Upper lobe of left lung (tissue), 6 donors: ENCODE measurements at regions not wholly inside any gene's neighbourhood (a gene's known extent, or its start where the extent isn't known, plus 50 kb on each side); places are given as distances from the start of the nearest gene placed in this dataset.

Experiments
- ATAC-seq, 2 donors: fragments of 200-7000 bp; cut with Tn5 transposase; one replicate each; pipeline ENCODE4 v1.9.1; 2022; ENCODE audit warnings: mild to moderate bottlenecking in 2 of 2, moderate library complexity in 2 of 2; ENCODE audit not compliant: low FRiP score in 2 of 2
- DNase-seq, 2 donors: peaks; one replicate each; pipeline ENCODE4 v3.0.0-alpha.2; 2019 to 2020
- H3K27ac ChIP-seq, 4 donors: fragments of 200-600 bp; sonication (generic); one replicate each; pipeline ENCODE4 v1.5.1; 2016 to 2019
- H3K27me3 ChIP-seq, 4 donors: fragments of 200-600 bp; sonication (generic); one replicate each; pipeline ENCODE4 v1.5.1; 2017 to 2019
- H3K36me3 ChIP-seq, 4 donors: fragments of 200-600 bp; sonication (generic); one replicate each; pipeline ENCODE4 v1.5.1; 2016 to 2019
- H3K4me1 ChIP-seq, 4 donors: fragments of 200-600 bp; sonication (generic); one replicate each; pipeline ENCODE4 v1.5.1; 2018 to 2019
- H3K4me3 ChIP-seq, 4 donors: fragments of 200-600 bp; sonication (generic); one replicate each; pipeline ENCODE4 v1.5.1; 2017 to 2019; ENCODE audit warnings: mild to moderate bottlenecking in 2 of 4, moderate library complexity in 1 of 4
- H3K9me3 ChIP-seq, 4 donors: fragments of 200-600 bp; sonication (generic); one replicate each; pipeline ENCODE4 v1.5.1; 2018 to 2019
- CTCF ChIP-seq, 6 experiments: fragments of 450-650 bp in 4 of 6; fragments of 200-600 bp in 2 of 6; sonication (generic) in 2 of 6; IDR thresholded peaks; one replicate each; pipeline ENCODE4 v1.5.1; 2016 to 2019; ENCODE audit warnings: antibody characterized with exemption in 6 of 6
- EP300 ChIP-seq, 4 donors: sonication (generic); formaldehyde crosslinking; IDR thresholded peaks; one replicate each; pipeline ENCODE4 v1.5.1; 2017; ENCODE audit warnings: antibody characterized with exemption in 4 of 4, control low read depth in 2 of 4
- POLR2A ChIP-seq, 4 donors: fragments of 450-650 bp; IDR thresholded peaks; one replicate each; pipeline ENCODE4 v1.5.1; 2016 to 2017; ENCODE audit warnings: antibody characterized with exemption in 4 of 4, mild to moderate bottlenecking in 2 of 4
- POLR2AphosphoS5 ChIP-seq, 2 donors: sonication (generic); formaldehyde crosslinking; IDR thresholded peaks; one replicate each; pipeline ENCODE4 v1.5.1; 2017; ENCODE audit warnings: antibody characterized with exemption in 2 of 2
- WGBS, 2 donors: methylation state at CpG; one replicate each; pipeline ENCODE4 v1.1.5; 2017 to 2018; 5-methylcytosine and 5-hydroxymethylcytosine counted together
- donor health status: DM: no; HTN: no; CAD: no; lungs with moderate emphysema.
- donor health status: DM: no; HTN: yes; CAD: no; lungs with severe emphysema.

GRCh38 chr12:13374793-13375192 is 178.3 kb downstream of the EMP1 start:
- no peak overlapping the region for H3K4me3 ChIP-seq
- no peak overlapping the region for H3K27ac ChIP-seq
- peaks cover 0 to 9% (median 2%) of the 10 kb centered on the region in 4 donors for H3K9me3 ChIP-seq
- H3K4me1 ChIP-seq: no peaks in the 10 kb centered on the region
- no peaks in the 10 kb centered on the region for H3K27me3 ChIP-seq
- WGBS, 2 donors: 65 to 69% methylated on average over 5 of the region's 5 CpGs
- H3K36me3 ChIP-seq: no peaks in the 10 kb centered on the region
- ATAC-seq: no peak
- no peak for DNase-seq
- TF ChIP-seq POLR2A (IDR thresholded peaks at IDR 0.05) (no peak), POLR2AphosphoS5 (IDR thresholded peaks at IDR 0.05) (no peak), EP300 (IDR thresholded peaks at IDR 0.05) (no peak), CTCF (IDR thresholded peaks at IDR 0.05) (no peak)

DNA sequence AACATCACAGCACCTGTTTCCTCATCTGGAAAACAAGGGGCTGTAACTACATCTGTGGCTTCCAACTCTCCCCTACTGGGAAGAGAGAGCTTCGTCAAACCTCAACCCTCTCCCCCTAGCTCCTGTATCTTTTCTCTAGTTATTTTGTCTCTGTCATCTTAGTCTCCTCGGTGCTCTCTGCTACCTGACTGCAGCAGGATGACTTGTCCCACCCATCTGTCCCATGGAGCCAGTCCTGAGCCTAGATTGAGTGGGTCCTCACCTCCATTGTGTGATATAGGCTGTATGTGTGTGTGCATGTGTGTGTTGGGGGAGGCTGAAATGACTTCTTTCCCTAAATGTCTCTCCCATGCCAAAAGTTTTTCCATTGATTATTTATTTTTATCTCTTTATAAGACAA is 177.3 kb downstream of the EMP1 start:
- DNase-seq (no peak), ATAC-seq (no peak)
- no peaks in the 10 kb centered on the region for H3K4me1 ChIP-seq
- peaks cover 0 to 9% (median 2%) of the 10 kb centered on the region in 4 donors for H3K9me3 ChIP-seq
- no peaks in the 10 kb centered on the region for H3K36me3 ChIP-seq
- no peak overlapping the region for H3K4me3 ChIP-seq
- no peak overlapping the region for H3K27ac ChIP-seq
- WGBS, 2 donors: 86 to 94% methylated on average over 2 of the region's 2 CpGs
- TF ChIP-seq POLR2A (IDR thresholded peaks at IDR 0.05) (no peak), CTCF (IDR thresholded peaks at IDR 0.05) (no peak), POLR2AphosphoS5 (IDR thresholded peaks at IDR 0.05) (no peak), EP300 (IDR thresholded peaks at IDR 0.05) (no peak)
- H3K27me3 ChIP-seq: no peaks in the 10 kb centered on the region

- H3K4me3 ChIP-seq: no peak overlapping the region
- ATAC-seq (no peak), DNase-seq (no peak)
- H3K4me1 ChIP-seq: peaks cover 0 to 3% (median 0%) of the 10 kb centered on the region in 4 donors
- H3K27ac ChIP-seq: no peak overlapping the region
- H3K36me3 ChIP-seq: no peaks in the 10 kb centered on the region
- TF ChIP-seq CTCF (IDR thresholded peaks at IDR 0.05) (no peak), POLR2AphosphoS5 (IDR thresholded peaks at IDR 0.05) (no peak), POLR2A (IDR thresholded peaks at IDR 0.05) (no peak), EP300 (IDR thresholded peaks at IDR 0.05) (no peak)
- 68 to 72% methylated on average over 6 of the region's 6 CpGs for WGBS, 2 donors
- peaks cover 0 to 8% (median 2%) of the 10 kb centered on the region in 4 donors for H3K9me3 ChIP-seq
- H3K27me3 ChIP-seq: no peaks in the 10 kb centered on the region
Observed at GRCh38 chr12:13373131-13373530, 176.6 kb downstream of the EMP1 start.

DNA sequence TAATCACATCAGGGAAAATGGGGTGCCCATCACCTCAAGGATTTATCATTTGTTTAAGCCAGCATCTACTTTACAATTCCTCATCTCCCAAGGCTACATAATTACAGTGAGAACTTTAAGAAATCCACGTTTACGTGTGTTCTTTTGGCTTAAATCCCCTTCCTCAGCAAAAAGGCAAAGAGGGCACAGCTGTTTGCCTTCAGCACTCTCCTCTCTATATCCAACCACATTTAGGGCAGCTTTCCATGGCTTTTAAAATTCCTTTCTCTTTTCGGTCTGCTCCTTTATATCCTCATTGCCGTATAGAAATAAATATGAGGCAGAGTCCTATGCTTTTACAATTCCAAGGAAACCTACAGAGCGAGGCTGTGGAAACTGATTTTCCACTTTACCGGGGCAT is 175.9 kb downstream of the EMP1 start:
- Histone ChIP-seq H3K27ac (no peak overlapping the region), H3K9me3 (peaks cover 0 to 2% (median under 1%) of the 10 kb centered on the region in 4 donors), H3K27me3 (no peaks in the 10 kb centered on the region), H3K4me1 (peaks cover 0 to 5% (median 0%) of the 10 kb centered on the region in 4 donors), H3K4me3 (no peak overlapping the region), H3K36me3 (no peaks in the 10 kb centered on the region)
- DNase-seq (no peak), ATAC-seq (no peak)
- 74% methylated on average over 6 of the region's 6 CpGs for WGBS, 2 donors
- TF ChIP-seq POLR2A (IDR thresholded peaks at IDR 0.05) (no peak), CTCF (IDR thresholded peaks at IDR 0.05) (no peak), POLR2AphosphoS5 (IDR thresholded peaks at IDR 0.05) (no peak), EP300 (IDR thresholded peaks at IDR 0.05) (no peak)

DNA sequence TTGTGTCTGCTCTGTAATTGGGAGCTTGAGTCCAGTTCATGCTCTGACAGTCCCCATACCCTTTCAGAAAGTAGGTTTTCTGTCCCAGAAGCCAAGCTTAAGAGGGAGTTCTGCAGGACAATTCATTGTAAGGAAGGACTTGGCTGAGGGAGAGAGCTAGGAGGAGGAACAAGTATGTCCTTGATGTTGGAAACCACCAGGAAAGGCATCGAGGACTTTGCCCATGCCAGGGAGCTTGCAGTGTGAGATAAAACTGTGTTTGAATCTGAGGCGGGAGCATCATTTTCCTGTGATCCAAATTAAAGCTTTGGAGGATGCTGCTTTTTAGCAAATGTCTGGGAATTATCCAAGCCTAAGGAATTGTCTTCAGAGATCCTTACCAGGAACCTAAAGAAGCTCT is 175.3 kb downstream of the EMP1 start:
- no peaks in the 10 kb centered on the region for H3K36me3 ChIP-seq
- ATAC-seq: no peak
- no peak for DNase-seq
- H3K4me3 ChIP-seq: no peak overlapping the region
- no peak overlapping the region for H3K27ac ChIP-seq
- WGBS, 2 donors: 72 to 89% methylated on average over 2 of the region's 2 CpGs
- TF ChIP-seq EP300 (IDR thresholded peaks at IDR 0.05) (no peak), POLR2AphosphoS5 (IDR thresholded peaks at IDR 0.05) (no peak), POLR2A (IDR thresholded peaks at IDR 0.05) (no peak), CTCF (IDR thresholded peaks at IDR 0.05) (no peak)
- H3K9me3 ChIP-seq: no peaks in the 10 kb centered on the region
- H3K27me3 ChIP-seq: no peaks in the 10 kb centered on the region
- peaks cover 0 to 5% (median 0%) of the 10 kb centered on the region in 4 donors for H3K4me1 ChIP-seq
